ENCODE measurements at regions not wholly inside any gene's neighbourhood (a gene's known extent, or its start where the extent isn't known, plus 50 kb on each side); places are given as distances from the start of the nearest gene placed in this dataset.
A peak's percentile ranks its signal among the peaks of the same experiment; 100 is the strongest.
"Not testable (repeated sequence)": the region's sequence is repeated elsewhere in the genome, so short reads cannot be mapped to it uniquely, and the experiment has no call there.

DNA sequence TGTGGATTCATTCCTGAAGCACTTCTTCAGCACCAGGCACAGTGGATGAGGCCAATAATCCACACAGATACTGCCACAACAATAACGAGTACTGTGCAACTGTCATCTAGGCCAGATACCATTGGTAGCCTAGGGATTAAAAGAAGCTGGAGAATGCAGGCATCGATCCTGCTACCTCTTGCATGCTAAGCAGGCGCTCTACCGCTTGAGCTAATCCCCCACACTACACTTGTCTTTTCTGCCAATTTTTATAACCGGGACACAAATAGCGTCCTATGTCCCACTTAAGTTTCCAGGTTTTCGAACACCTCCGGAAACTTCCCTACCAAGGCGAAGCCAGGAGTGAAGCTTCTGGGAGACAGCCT lies 475.9 kb downstream of the PRIM2 start:
- H3K4me1 ChIP-seq (ENCODE audit: control insufficient read depth in 1 of 2, insufficient read depth in 2 of 2, low read length in 2 of 2); H3K9me3 ChIP-seq (replicated peaks in 1 of 2; ENCODE audit: control insufficient read depth in 1 of 2, insufficient read depth in 1 of 2, low read length in 2 of 2); H3K36me3 ChIP-seq (replicated peaks in 1 of 2; ENCODE audit: control insufficient read depth in 1 of 2, insufficient read depth in 2 of 2, low read length in 2 of 2); H3K4me3 Mint-ChIP-seq; H3K79me2 ChIP-seq (ENCODE audit: insufficient read depth, low read length); H3K27ac Mint-ChIP-seq; H3K9ac ChIP-seq (ENCODE audit: insufficient read depth, low read length, poor library complexity, severe bottlenecking); H3K4me2 ChIP-seq (replicated peaks; ENCODE audit: extremely low read depth, low read length, poor library complexity, severe bottlenecking); H2AFZ ChIP-seq (ENCODE audit: insufficient read depth, low read depth, low read length, poor library complexity, severe bottlenecking); H4K20me1 ChIP-seq (ENCODE audit: insufficient read depth, low read length); intact Hi-C loops (cut with micrococcal nuclease); H3K27ac ChIP-seq (ENCODE audit: low read depth in 1 of 2, low read length in 2 of 2); H3K36me3 Mint-ChIP-seq; H3K4me3 ChIP-seq (replicated peaks in 1 of 3; ENCODE audit: low read depth in 2 of 3, low read length in 3 of 3); H3K4me1 Mint-ChIP-seq; DNase-seq: not testable (repeated sequence)
- H3K9me3 Mint-ChIP-seq = peaks cover 10 to 22% (median 13%) of the 10 kb centered on the region in 7 donors
- H3K27me3 ChIP-seq (ENCODE audit: control insufficient read depth in 2 of 2, insufficient read depth in 2 of 2, low read length in 2 of 2) = peaks cover 2 to 13% of the 10 kb centered on the region in 2 donors
- peaks cover 25 to 30% (median 25%) of the 10 kb centered on the region in 3 donors for H3K27me3 Mint-ChIP-seq (ENCODE audit: low read depth in 3 of 3)
- WGBS (ENCODE audit: insufficient coverage) = 10% methylated on average over 2 of the region's 9 CpGs

DNA sequence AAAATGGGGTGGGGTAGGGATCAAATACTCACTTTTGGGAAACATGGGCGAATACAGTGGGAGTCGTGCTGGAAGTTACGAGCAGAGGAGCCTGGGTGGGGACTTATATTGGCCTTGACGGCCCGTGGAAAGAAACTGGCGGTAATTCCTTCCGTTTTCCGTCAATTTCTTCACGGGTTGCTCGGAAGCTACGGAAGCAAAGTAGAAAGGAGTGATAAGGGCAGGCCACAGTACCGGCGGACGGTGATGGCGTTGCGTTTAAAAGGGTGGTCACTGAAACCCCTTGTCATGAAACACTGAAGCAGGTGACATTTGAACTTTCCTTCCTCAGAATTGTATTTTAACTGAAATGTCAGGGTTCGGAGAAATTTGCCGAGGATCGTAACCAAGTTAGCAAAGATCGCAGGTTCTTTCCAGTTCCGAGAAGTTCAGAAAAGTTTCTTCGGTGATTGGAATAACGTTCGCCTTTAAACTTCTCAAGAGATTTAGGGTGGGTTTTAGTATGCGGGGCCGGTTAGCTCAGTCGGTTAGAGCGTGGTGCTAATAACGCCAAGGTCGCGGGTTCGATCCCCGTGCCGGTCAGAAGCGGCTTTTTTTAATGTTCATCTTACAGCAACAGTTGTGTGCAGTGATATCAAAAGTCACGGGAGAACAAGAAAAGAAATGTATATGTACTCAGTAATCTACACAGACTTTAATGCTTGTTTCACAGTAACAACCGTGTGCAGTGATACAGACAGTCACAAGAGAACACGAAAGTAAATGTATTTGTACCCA lies 482.5 kb downstream of the PRIM2 start:
- H3K4me2 ChIP-seq (replicated peaks; ENCODE audit: extremely low read depth, low read length, poor library complexity, severe bottlenecking) = not testable (repeated sequence)

DNA sequence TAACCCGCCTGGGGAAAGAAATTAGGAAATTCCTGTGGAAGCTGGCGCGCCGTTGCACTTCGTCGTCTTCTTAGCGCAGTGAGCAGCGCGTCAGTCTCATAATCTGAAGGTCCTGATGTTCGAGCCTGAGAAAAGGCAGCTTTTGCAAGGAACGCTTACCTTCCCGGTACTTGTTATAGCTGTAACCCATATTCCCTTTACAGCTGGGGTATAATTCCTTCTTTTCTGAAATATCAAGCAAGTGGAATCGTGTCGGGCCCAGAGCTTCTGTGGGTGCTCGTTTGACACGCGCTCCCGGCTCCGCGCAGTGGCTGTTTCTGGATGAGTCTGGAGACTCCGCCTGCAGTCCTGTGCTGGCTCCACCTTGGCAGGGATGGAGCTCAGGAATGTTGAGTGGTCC lies 491.2 kb downstream of the PRIM2 start:
- peaks cover 7 to 17% of the 10 kb centered on the region in 2 donors for H3K9me3 ChIP-seq (replicated peaks in 1 of 2; ENCODE audit: control insufficient read depth in 1 of 2, insufficient read depth in 1 of 2, low read length in 2 of 2)
- H3K4me1 Mint-ChIP-seq; H3K79me2 ChIP-seq (ENCODE audit: insufficient read depth, low read length); H3K36me3 Mint-ChIP-seq; DNase-seq; H3K9ac ChIP-seq (ENCODE audit: insufficient read depth, low read length, poor library complexity, severe bottlenecking); H3K4me2 ChIP-seq (replicated peaks; ENCODE audit: extremely low read depth, low read length, poor library complexity, severe bottlenecking); H3K4me3 ChIP-seq (replicated peaks in 1 of 3; ENCODE audit: low read depth in 2 of 3, low read length in 3 of 3); H4K20me1 ChIP-seq (ENCODE audit: insufficient read depth, low read length); H3K27ac ChIP-seq (ENCODE audit: low read depth in 1 of 2, low read length in 2 of 2); H3K4me3 Mint-ChIP-seq; H2AFZ ChIP-seq (ENCODE audit: insufficient read depth, low read depth, low read length, poor library complexity, severe bottlenecking); H3K36me3 ChIP-seq (replicated peaks in 1 of 2; ENCODE audit: control insufficient read depth in 1 of 2, insufficient read depth in 2 of 2, low read length in 2 of 2); H3K4me1 ChIP-seq (ENCODE audit: control insufficient read depth in 1 of 2, insufficient read depth in 2 of 2, low read length in 2 of 2); intact Hi-C loops (cut with micrococcal nuclease); H3K27ac Mint-ChIP-seq: not testable (repeated sequence)
- WGBS (ENCODE audit: insufficient coverage) = 0% methylated on average over 3 of the region's 21 CpGs
- Mint-ChIP-seq H3K27me3 (ENCODE audit: low read depth in 3 of 3) (peaks cover 40 to 52% (median 42%) of the 10 kb centered on the region in 3 donors), H3K9me3 (peaks cover 5 to 32% (median 29%) of the 10 kb centered on the region in 7 donors)
- H3K27me3 ChIP-seq (ENCODE audit: control insufficient read depth in 2 of 2, insufficient read depth in 2 of 2, low read length in 2 of 2) = peaks cover 8 to 32% of the 10 kb centered on the region in 2 donors

More for the DNA sequence above, 482.5 kb downstream of the PRIM2 start:
- H3K27me3 ChIP-seq (ENCODE audit: control insufficient read depth in 2 of 2, insufficient read depth in 2 of 2, low read length in 2 of 2) = peaks cover 12 to 18% of the 10 kb centered on the region in 2 donors
- H3K9ac ChIP-seq (ENCODE audit: insufficient read depth, low read length, poor library complexity, severe bottlenecking); H3K36me3 Mint-ChIP-seq; H3K4me3 ChIP-seq (replicated peaks in 1 of 3; ENCODE audit: low read depth in 2 of 3, low read length in 3 of 3); H3K4me1 ChIP-seq (ENCODE audit: control insufficient read depth in 1 of 2, insufficient read depth in 2 of 2, low read length in 2 of 2); H2AFZ ChIP-seq (ENCODE audit: insufficient read depth, low read depth, low read length, poor library complexity, severe bottlenecking); H3K36me3 ChIP-seq (replicated peaks in 1 of 2; ENCODE audit: control insufficient read depth in 1 of 2, insufficient read depth in 2 of 2, low read length in 2 of 2); H3K27ac ChIP-seq (ENCODE audit: low read depth in 1 of 2, low read length in 2 of 2); H4K20me1 ChIP-seq (ENCODE audit: insufficient read depth, low read length); intact Hi-C loops (cut with micrococcal nuclease); DNase-seq; H3K27ac Mint-ChIP-seq; H3K4me1 Mint-ChIP-seq; H3K79me2 ChIP-seq (ENCODE audit: insufficient read depth, low read length): not testable (repeated sequence)
- Mint-ChIP-seq H3K27me3 (ENCODE audit: low read depth in 3 of 3) (peaks cover 33 to 35% (median 34%) of the 10 kb centered on the region in 3 donors), H3K4me3 (peak overlapping the region in 1 of 2 donors; percentile 68), H3K9me3 (peaks cover 11 to 29% (median 17%) of the 10 kb centered on the region in 7 donors)
- WGBS (ENCODE audit: insufficient coverage) = 1% methylated on average over 11 of the region's 38 CpGs
- H3K9me3 ChIP-seq (replicated peaks in 1 of 2; ENCODE audit: control insufficient read depth in 1 of 2, insufficient read depth in 1 of 2, low read length in 2 of 2) = peaks cover 7 to 35% of the 10 kb centered on the region in 2 donors

DNA sequence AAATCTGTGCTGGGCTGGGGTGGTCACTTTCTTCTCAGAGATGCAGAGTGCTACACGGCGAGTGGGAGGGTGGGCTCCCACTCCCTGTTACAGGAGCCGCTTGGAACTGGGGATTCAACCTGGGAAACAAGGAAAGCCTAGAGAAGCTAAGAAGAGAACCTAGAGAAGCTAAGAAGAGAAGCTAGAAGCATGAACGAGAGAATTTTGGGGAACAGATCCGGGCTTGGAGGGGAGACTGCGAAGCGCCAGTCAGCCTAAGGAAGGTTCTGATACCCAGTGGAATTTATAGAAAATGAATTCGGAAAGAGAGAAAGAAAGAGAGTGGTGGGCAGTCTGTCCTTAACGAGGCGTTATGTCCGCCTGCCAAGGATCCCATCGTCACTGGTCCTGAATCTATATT lies 492.0 kb downstream of the PRIM2 start:
- H2AFZ ChIP-seq (ENCODE audit: insufficient read depth, low read depth, low read length, poor library complexity, severe bottlenecking); H3K36me3 ChIP-seq (replicated peaks in 1 of 2; ENCODE audit: control insufficient read depth in 1 of 2, insufficient read depth in 2 of 2, low read length in 2 of 2); H3K27ac Mint-ChIP-seq; H3K4me3 ChIP-seq (replicated peaks in 1 of 3; ENCODE audit: low read depth in 2 of 3, low read length in 3 of 3); H3K36me3 Mint-ChIP-seq; intact Hi-C loops (cut with micrococcal nuclease); H3K27ac ChIP-seq (ENCODE audit: low read depth in 1 of 2, low read length in 2 of 2); H3K4me1 Mint-ChIP-seq; H3K79me2 ChIP-seq (ENCODE audit: insufficient read depth, low read length); DNase-seq; H4K20me1 ChIP-seq (ENCODE audit: insufficient read depth, low read length); H3K9ac ChIP-seq (ENCODE audit: insufficient read depth, low read length, poor library complexity, severe bottlenecking); H3K4me1 ChIP-seq (ENCODE audit: control insufficient read depth in 1 of 2, insufficient read depth in 2 of 2, low read length in 2 of 2); H3K4me2 ChIP-seq (replicated peaks; ENCODE audit: extremely low read depth, low read length, poor library complexity, severe bottlenecking): not testable (repeated sequence)
- Histone ChIP-seq H3K27me3 (ENCODE audit: control insufficient read depth in 2 of 2, insufficient read depth in 2 of 2, low read length in 2 of 2) (peaks cover 8 to 36% of the 10 kb centered on the region in 2 donors), H3K9me3 (replicated peaks in 1 of 2; ENCODE audit: control insufficient read depth in 1 of 2, insufficient read depth in 1 of 2, low read length in 2 of 2) (peaks cover 9 to 11% of the 10 kb centered on the region in 2 donors)
- Mint-ChIP-seq H3K9me3 (peaks cover 5 to 35% (median 32%) of the 10 kb centered on the region in 7 donors), H3K4me3 (peak overlapping the region in 1 of 2 donors; percentile 36), H3K27me3 (ENCODE audit: low read depth in 3 of 3) (peaks cover 42 to 56% (median 44%) of the 10 kb centered on the region in 3 donors)
- WGBS (ENCODE audit: insufficient coverage) = 6% methylated on average over 5 of the region's 12 CpGs
